Common myeloid progenitor, CD34-positive (primary cell): ENCODE measurements at regions not wholly inside any gene's neighbourhood (a gene's known extent, or its start where the extent isn't known, plus 50 kb on each side); places are given as distances from the start of the nearest gene placed in this dataset.

Source experiments
- CTCF ChIA-PET: fragments of 350-600 bp; sonication (Branson Sonifier 250); formaldehyde crosslinking; loops from one replicate; lab custom pipeline; 2021; ENCODE audit warnings: antibody characterized with exemption; lab: Charles Lee
- POLR2A ChIA-PET: fragments of 350-600 bp; sonication (Branson Sonifier 250); formaldehyde crosslinking; loops from one replicate; lab custom pipeline; 2021; ENCODE audit warnings: antibody characterized with exemption; lab: Charles Lee
- DNase-seq, 3 donors: peaks; one replicate each; pipeline versions ENCODE4 v3.0.0 to v3.0.0-alpha.2; 2013
- H3K27ac ChIP-seq, 2 experiments: 1 replicate in 1 of 2; 2 replicates in 1 of 2; pipeline ENCODE4 v1.7.0; 2013; ENCODE audit warnings: inconsistent platforms in 2 of 2, low read length in 2 of 2, mild to moderate bottlenecking in 2 of 2, low read depth in 1 of 2, moderate library complexity in 1 of 2; ENCODE audit not compliant: severe bottlenecking in 2 of 2, insufficient read depth in 1 of 2, poor library complexity in 1 of 2
- H3K27me3 ChIP-seq, 5 experiments: replicated peaks in 2 of 5; 1 replicate in 3 of 5; 2 replicates in 2 of 5; pipeline versions ENCODE4 v1.6.1 to v1.7.0; 2013; ENCODE audit warnings: low read length in 4 of 5, mild to moderate bottlenecking in 2 of 5, moderate library complexity in 2 of 5, inconsistent platforms in 1 of 5; ENCODE audit not compliant: insufficient read depth in 5 of 5, control insufficient read depth in 4 of 5
- H3K36me3 ChIP-seq, 4 experiments: 1 replicate in 2 of 4; 2 replicates in 2 of 4; pipeline versions ENCODE4 v1.6.1 to v1.7.0; 2013; ENCODE audit warnings: low read length in 3 of 4, control low read depth in 1 of 4, mild to moderate bottlenecking in 1 of 4; ENCODE audit not compliant: control insufficient read depth in 4 of 4, insufficient read depth in 4 of 4
- H3K4me1 ChIP-seq, 4 experiments: 1 replicate in 3 of 4; 2 replicates in 1 of 4; pipeline versions ENCODE4 v1.6.1 to v1.7.1; 2013; ENCODE audit warnings: low read length in 3 of 4, mild to moderate bottlenecking in 3 of 4, control low read depth in 1 of 4, inconsistent platforms in 1 of 4, moderate library complexity in 1 of 4; ENCODE audit not compliant: control insufficient read depth in 4 of 4, insufficient read depth in 4 of 4; ENCODE audit errors: control extremely low read depth in 1 of 4
- H3K4me3 ChIP-seq, 7 experiments: 1 replicate in 4 of 7; 2 replicates in 3 of 7; pipeline versions ENCODE4 v1.5.1 to v1.7.0; 2013; ENCODE audit warnings: mild to moderate bottlenecking in 7 of 7, low read length in 6 of 7, moderate library complexity in 6 of 7, inconsistent platforms in 2 of 7, low read depth in 2 of 7, control low read depth in 1 of 7; ENCODE audit not compliant: insufficient read depth in 4 of 7, control insufficient read depth in 1 of 7; ENCODE audit errors: extremely low read depth in 1 of 7
- H3K9me3 ChIP-seq, 5 experiments: 1 replicate in 4 of 5; 2 replicates in 1 of 5; pipeline versions ENCODE4 v1.6.1 to v1.7.1; 2013; ENCODE audit warnings: low read length in 4 of 5, mild to moderate bottlenecking in 2 of 5, inconsistent platforms in 1 of 5, low read depth in 1 of 5, moderate library complexity in 1 of 5; ENCODE audit not compliant: control insufficient read depth in 4 of 5, insufficient read depth in 2 of 5; ENCODE audit errors: control extremely low read depth in 1 of 5
- WGBS: methylation state at CpG from one replicate; pipeline ENCODE4 v1.1.5; 2013; ENCODE audit not compliant: insufficient coverage; 5-methylcytosine and 5-hydroxymethylcytosine counted together

GRCh38 chr18:27838225-27838624, 338.7 kb downstream of the CDH2 start:
- Histone ChIP-seq H3K9me3 (no peaks in the 10 kb centered on the region), H3K27ac (no peak overlapping the region), H3K4me1 (no peaks in the 10 kb centered on the region), H3K27me3 (no peaks in the 10 kb centered on the region), H3K36me3 (no peaks in the 10 kb centered on the region), H3K4me3 (no peak overlapping the region)
- CTCF ChIA-PET, result no interaction called here
- DNase-seq, result no peak
- POLR2A ChIA-PET, result no interaction called here

GRCh38 chr18:27826101-27826500, 350.8 kb downstream of the CDH2 start:
- POLR2A ChIA-PET, result no interaction called here

GRCh38 chr18:27825689-27826088, 351.2 kb downstream of the CDH2 start:
- ChIA-PET CTCF (no interaction called here), POLR2A (no interaction called here)
- Histone ChIP-seq H3K27me3 (no peaks in the 10 kb centered on the region), H3K4me1 (no peaks in the 10 kb centered on the region), H3K4me3 (no peak overlapping the region), H3K36me3 (no peaks in the 10 kb centered on the region), H3K9me3 (peaks cover 0 to 6% (median 0%) of the 10 kb centered on the region in 5 experiments), H3K27ac (no peak overlapping the region)
- no peak for DNase-seq
- WGBS, result 86% methylated on average over 1 of the region's 2 CpGs

More at GRCh38 chr18:27826101-27826500, 350.8 kb downstream of the CDH2 start:
- Histone ChIP-seq H3K4me3 (no peak overlapping the region), H3K27ac (no peak overlapping the region), H3K9me3 (peaks cover 0 to 6% (median 0%) of the 10 kb centered on the region in 5 experiments), H3K27me3 (no peaks in the 10 kb centered on the region), H3K36me3 (no peaks in the 10 kb centered on the region), H3K4me1 (no peaks in the 10 kb centered on the region)
- 90% methylated on average over 2 of the region's 2 CpGs for whole genome bisulfite sequencing
- no peak for DNase-seq
- CTCF ChIA-PET, result no interaction called here

- Histone ChIP-seq H3K9me3 (peaks cover 0 to 6% (median 0%) of the 10 kb centered on the region in 5 experiments), H3K27ac (no peak overlapping the region), H3K27me3 (no peaks in the 10 kb centered on the region), H3K4me3 (no peak overlapping the region), H3K4me1 (no peaks in the 10 kb centered on the region), H3K36me3 (no peaks in the 10 kb centered on the region)
- ChIA-PET POLR2A (no interaction called here), CTCF (no interaction called here)
- no peak for DNase-seq
- WGBS, result 80% methylated on average over 3 of the region's 5 CpGs
Measured at GRCh38 chr18:27824841-27825681, 351.9 kb downstream of the CDH2 start.

- H3K4me1 ChIP-seq, result no peaks in the 10 kb centered on the region
- ChIA-PET CTCF (no interaction called here), POLR2A (no interaction called here)
- no peaks in the 10 kb centered on the region for H3K36me3 ChIP-seq
- no peaks in the 10 kb centered on the region for H3K27me3 ChIP-seq
- H3K27ac ChIP-seq, result no peak overlapping the region
- WGBS, result 95% methylated on average over 2 of the region's 4 CpGs
- no peak for DNase-seq
- peaks cover 0 to 3% (median 0%) of the 10 kb centered on the region in 5 experiments for H3K9me3 ChIP-seq
- H3K4me3 ChIP-seq, result no peak overlapping the region
Measured at GRCh38 chr18:27824275-27824674, 352.7 kb downstream of the CDH2 start.

GRCh38 chr18:27823053-27823452, 353.9 kb downstream of the CDH2 start:
- no peak overlapping the region for H3K4me3 ChIP-seq
- CTCF ChIA-PET, result no interaction called here
- H3K9me3 ChIP-seq, result peaks cover 0 to 3% (median 0%) of the 10 kb centered on the region in 5 experiments
- H3K27ac ChIP-seq, result no peak overlapping the region
- no peaks in the 10 kb centered on the region for H3K36me3 ChIP-seq
- 92% methylated on average over 2 of the region's 4 CpGs for WGBS
- H3K4me1 ChIP-seq, result no peaks in the 10 kb centered on the region
- DNase-seq, result no peak
- POLR2A ChIA-PET, result no interaction called here
- no peaks in the 10 kb centered on the region for H3K27me3 ChIP-seq

- no peaks in the 10 kb centered on the region for H3K36me3 ChIP-seq
- H3K27me3 ChIP-seq, result no peaks in the 10 kb centered on the region
- ChIA-PET CTCF (no interaction called here), POLR2A (no interaction called here)
- H3K4me3 ChIP-seq, result no peak overlapping the region
- DNase-seq, result peak in 2 of 3 donors; percentile 2 to 27
- H3K27ac ChIP-seq, result no peak overlapping the region
- WGBS, result no CpG with 5 or more reads among the region's 1 CpG
- H3K9me3 ChIP-seq, result no peaks in the 10 kb centered on the region
- H3K4me1 ChIP-seq, result no peaks in the 10 kb centered on the region
Measured at GRCh38 chr18:27808683-27809082, 368.2 kb downstream of the CDH2 start.
